Osteoblast (primary cell): ENCODE measurements at regions not wholly inside any gene's neighbourhood (a gene's known extent, or its start where the extent isn't known, plus 50 kb on each side); places are given as distances from the start of the nearest gene placed in this dataset.
A peak's percentile ranks its signal among the peaks of the same experiment; 100 is the strongest.

Experiments used
- DNase-seq: peaks from one replicate; pipeline ENCODE4 v3.0.0; 2011; ENCODE audit warnings: low spot score, mixed read lengths; ENCODE audit not compliant: insufficient read length; ENCODE audit errors: missing footprints
- H2AFZ ChIP-seq: 2 replicates; pipeline ENCODE4 v1.6.0; 2011; ENCODE audit warnings: mild to moderate bottlenecking, low read length
- H3K27ac ChIP-seq: 2 replicates; pipeline ENCODE4 v1.5.1; 2011; ENCODE audit warnings: mild to moderate bottlenecking, low read depth, low read length, moderate library complexity
- H3K27me3 ChIP-seq: 2 replicates; pipeline ENCODE4 v1.6.0; 2012; ENCODE audit warnings: mild to moderate bottlenecking, control low read depth, inconsistent platforms, low read length, moderate library complexity; ENCODE audit not compliant: insufficient read depth
- H3K36me3 ChIP-seq: 2 replicates; pipeline ENCODE4 v1.5.1; 2011; ENCODE audit warnings: mild to moderate bottlenecking, low read length, control low read depth, moderate library complexity; ENCODE audit not compliant: insufficient read depth
- H3K4me1 ChIP-seq: 2 replicates; pipeline ENCODE4 v1.5.1; 2011; ENCODE audit warnings: mild to moderate bottlenecking, low read length, control low read depth, moderate library complexity; ENCODE audit not compliant: insufficient read depth
- H3K4me2 ChIP-seq: 2 replicates; pipeline ENCODE4 v1.6.0; 2011; ENCODE audit warnings: mild to moderate bottlenecking, low read length; ENCODE audit not compliant: insufficient read depth
- H3K4me3 ChIP-seq: fragments of 200-600 bp; sonication (generic); 3 replicates; pipeline ENCODE4 v1.5.1; 2012; ENCODE audit warnings: mild to moderate bottlenecking, low read length, inconsistent platforms; ENCODE audit not compliant: insufficient read depth
- H3K79me2 ChIP-seq: 2 replicates; pipeline ENCODE4 v1.6.0; 2012; ENCODE audit warnings: mild to moderate bottlenecking, low read length, control low read depth, inconsistent platforms; ENCODE audit not compliant: insufficient read depth
- H3K9me3 ChIP-seq: 2 replicates; pipeline ENCODE4 v1.5.1; 2011; ENCODE audit warnings: low read depth, low read length, control low read depth
- H4K20me1 ChIP-seq: 2 replicates; pipeline ENCODE4 v1.6.0; 2012; ENCODE audit warnings: mild to moderate bottlenecking, low read length, control low read depth; ENCODE audit not compliant: insufficient read depth
- TF ChIP-seq, protein P1 (sequence below): IDR thresholded peaks from 2 replicates; pipeline ENCODE4 v1.5.1; 2011; ENCODE audit warnings: mild to moderate bottlenecking, low read depth, low read length, moderate library complexity; ENCODE audit errors: extremely low read depth

DNA sequence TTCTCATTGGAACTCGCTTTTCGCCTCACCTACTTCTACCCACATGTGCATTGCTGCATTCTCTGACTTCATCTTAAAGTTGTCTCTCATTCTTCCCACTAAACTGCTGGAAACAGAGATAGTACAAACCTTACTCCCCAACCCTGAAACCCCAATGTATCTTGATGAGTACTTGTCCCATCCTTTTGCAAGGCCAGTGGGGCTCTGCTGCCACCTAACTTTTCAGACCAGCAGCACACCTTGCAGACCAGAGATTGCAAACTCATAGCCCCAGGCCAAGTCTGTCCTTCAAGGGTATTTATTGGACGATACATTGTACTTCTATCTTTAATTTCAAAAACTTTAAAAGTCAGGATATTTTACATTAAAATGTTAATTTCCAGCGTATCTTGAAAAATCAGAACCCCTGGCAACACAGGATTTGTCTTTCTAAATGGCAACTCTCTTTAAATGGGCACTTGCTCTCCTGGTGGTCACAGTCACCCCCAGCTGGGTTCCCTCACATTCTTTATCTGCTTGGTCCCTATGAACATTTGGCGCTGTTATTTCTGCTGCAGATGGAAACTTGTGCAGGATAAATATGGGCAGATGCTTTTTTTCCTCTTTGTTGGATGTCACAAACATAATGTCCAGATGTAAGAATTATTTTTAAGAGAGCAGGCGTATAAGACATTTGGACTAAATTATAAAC is 83.9 kb downstream of the SOD2 start:
- no peaks in the 10 kb centered on the region for H3K27me3 ChIP-seq
- TF ChIP-seq, protein P1, sequence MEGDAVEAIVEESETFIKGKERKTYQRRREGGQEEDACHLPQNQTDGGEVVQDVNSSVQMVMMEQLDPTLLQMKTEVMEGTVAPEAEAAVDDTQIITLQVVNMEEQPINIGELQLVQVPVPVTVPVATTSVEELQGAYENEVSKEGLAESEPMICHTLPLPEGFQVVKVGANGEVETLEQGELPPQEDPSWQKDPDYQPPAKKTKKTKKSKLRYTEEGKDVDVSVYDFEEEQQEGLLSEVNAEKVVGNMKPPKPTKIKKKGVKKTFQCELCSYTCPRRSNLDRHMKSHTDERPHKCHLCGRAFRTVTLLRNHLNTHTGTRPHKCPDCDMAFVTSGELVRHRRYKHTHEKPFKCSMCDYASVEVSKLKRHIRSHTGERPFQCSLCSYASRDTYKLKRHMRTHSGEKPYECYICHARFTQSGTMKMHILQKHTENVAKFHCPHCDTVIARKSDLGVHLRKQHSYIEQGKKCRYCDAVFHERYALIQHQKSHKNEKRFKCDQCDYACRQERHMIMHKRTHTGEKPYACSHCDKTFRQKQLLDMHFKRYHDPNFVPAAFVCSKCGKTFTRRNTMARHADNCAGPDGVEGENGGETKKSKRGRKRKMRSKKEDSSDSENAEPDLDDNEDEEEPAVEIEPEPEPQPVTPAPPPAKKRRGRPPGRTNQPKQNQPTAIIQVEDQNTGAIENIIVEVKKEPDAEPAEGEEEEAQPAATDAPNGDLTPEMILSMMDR: peak; percentile 82
- no peaks in the 10 kb centered on the region for H3K79me2 ChIP-seq
- H3K36me3 ChIP-seq: no peaks in the 10 kb centered on the region
- no peak overlapping the region for H2AFZ ChIP-seq
- no peak overlapping the region for H3K27ac ChIP-seq
- H3K4me3 ChIP-seq: no peak overlapping the region
- no peaks in the 10 kb centered on the region for H3K4me1 ChIP-seq
- peak; percentile 85 for DNase-seq
- H3K4me2 ChIP-seq: no peak overlapping the region
- H3K9me3 ChIP-seq: no peaks in the 10 kb centered on the region
- H4K20me1 ChIP-seq: no peaks in the 10 kb centered on the region

DNA sequence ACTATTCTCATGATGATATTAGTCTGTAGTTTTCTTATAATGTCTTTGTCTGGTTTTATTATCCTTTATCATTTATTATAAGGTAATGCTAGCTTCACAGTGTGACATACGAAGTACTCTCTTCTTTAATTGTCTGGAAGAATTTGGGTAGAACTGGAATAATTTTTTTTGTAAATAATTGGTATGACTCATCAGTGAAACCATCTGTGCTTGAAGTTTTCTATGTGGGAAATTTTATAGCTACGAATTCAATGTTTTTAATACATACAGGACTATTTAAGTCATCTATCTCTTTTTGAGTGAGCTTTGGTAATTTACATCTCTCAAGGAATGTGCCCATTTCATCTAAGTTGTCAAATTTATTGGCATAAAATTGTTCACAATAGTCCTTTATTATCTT is 86.3 kb downstream of the SOD2 start:
- H3K79me2 ChIP-seq: no peaks in the 10 kb centered on the region
- no peaks in the 10 kb centered on the region for H3K27me3 ChIP-seq
- no peak overlapping the region for H3K4me3 ChIP-seq
- no peak overlapping the region for H3K4me2 ChIP-seq
- no peak overlapping the region for H2AFZ ChIP-seq
- no peak overlapping the region for H3K27ac ChIP-seq
- TF ChIP-seq, protein P1: no peak
- no peaks in the 10 kb centered on the region for H4K20me1 ChIP-seq
- no peaks in the 10 kb centered on the region for H3K36me3 ChIP-seq
- DNase-seq: peak; percentile 62
- H3K4me1 ChIP-seq: no peaks in the 10 kb centered on the region
- no peaks in the 10 kb centered on the region for H3K9me3 ChIP-seq

DNA sequence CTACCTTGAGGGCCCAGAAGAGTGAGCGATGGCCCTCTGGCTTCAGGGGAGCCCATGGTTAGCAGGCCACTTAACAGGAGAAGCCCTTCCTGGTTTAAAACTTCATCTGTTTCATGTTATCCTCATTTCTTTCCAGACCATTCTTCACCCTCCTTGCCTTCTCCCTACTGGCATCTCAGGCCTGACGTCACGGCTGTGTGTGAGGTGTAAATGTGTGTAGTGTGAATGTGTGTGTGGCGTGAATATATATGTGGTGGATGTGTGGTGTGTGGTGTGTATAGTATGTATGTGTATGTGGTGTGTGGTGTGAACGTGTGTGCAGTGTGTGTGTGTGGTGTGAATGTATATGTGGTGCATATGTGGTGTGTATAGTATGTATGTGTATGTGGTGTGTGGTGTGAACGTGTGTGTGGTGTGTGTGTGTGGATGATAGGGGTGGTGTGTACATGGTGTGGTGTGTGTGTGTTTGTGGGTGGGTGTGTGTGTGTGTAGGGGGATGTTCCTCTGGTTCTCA is 88.5 kb downstream of the SOD2 start:
- Histone ChIP-seq H3K27me3 (no peaks in the 10 kb centered on the region), H3K79me2 (no peaks in the 10 kb centered on the region), H3K4me1 (no peaks in the 10 kb centered on the region), H4K20me1 (no peaks in the 10 kb centered on the region), H3K36me3 (no peaks in the 10 kb centered on the region), H3K4me2 (no peak overlapping the region), H3K9me3 (no peaks in the 10 kb centered on the region), H3K4me3 (no peak overlapping the region), H3K27ac (no peak overlapping the region), H2AFZ (no peak overlapping the region)
- TF ChIP-seq, protein P1: no peak
- no peak for DNase-seq

DNA sequence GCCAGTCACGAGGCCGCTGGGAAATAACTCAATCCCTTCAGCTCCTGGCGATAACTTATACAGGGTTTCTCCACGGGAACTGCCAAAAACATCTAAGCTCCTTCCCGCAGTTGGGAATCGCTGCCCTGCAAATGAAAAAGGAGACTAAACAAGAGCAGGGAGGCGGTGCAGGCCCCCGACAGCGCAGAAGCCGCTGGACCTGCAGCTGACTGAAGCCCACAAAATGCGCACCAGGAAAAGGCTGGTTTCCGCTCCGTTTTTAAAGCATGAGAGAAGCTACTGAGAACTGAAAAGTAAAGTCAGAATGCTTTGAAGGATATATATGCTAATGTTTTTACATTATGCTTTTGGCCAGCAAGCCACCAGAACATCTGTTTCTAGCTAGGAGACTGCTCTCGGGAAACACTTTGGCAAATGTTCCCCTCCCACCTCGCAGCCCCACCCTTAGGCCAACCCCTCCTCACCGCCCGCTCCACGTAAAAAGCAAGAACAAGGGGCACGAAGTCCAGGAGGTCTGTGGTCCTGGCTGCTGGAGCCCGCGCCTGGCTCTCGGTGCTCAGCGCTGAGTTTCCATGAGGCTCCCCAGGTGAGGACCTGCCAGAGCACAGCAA is 90.5 kb downstream of the SOD2 start:
- TF ChIP-seq, protein P1: no peak
- Histone ChIP-seq H3K4me2 (peak overlapping the region; percentile 21), H3K36me3 (no peaks in the 10 kb centered on the region), H4K20me1 (no peaks in the 10 kb centered on the region), H3K79me2 (no peaks in the 10 kb centered on the region), H3K27me3 (no peaks in the 10 kb centered on the region), H3K9me3 (no peaks in the 10 kb centered on the region), H2AFZ (peak overlapping the region; percentile 28), H3K4me1 (no peaks in the 10 kb centered on the region), H3K27ac (no peak overlapping the region), H3K4me3 (no peak overlapping the region)
- DNase-seq: no peak
